Right renal pelvis (tissue), 4 donors: ENCODE measurements at regions not wholly inside any gene's neighbourhood (a gene's known extent, or its start where the extent isn't known, plus 50 kb on each side); places are given as distances from the start of the nearest gene placed in this dataset.

Experiments used
- DNase-seq, 4 donors: peaks; one replicate each; pipeline ENCODE4 v3.0.0-alpha.2; 2013; ENCODE audit warnings: low read depth in 4 of 4, low spot score in 3 of 4, missing footprints in 1 of 4

DNA sequence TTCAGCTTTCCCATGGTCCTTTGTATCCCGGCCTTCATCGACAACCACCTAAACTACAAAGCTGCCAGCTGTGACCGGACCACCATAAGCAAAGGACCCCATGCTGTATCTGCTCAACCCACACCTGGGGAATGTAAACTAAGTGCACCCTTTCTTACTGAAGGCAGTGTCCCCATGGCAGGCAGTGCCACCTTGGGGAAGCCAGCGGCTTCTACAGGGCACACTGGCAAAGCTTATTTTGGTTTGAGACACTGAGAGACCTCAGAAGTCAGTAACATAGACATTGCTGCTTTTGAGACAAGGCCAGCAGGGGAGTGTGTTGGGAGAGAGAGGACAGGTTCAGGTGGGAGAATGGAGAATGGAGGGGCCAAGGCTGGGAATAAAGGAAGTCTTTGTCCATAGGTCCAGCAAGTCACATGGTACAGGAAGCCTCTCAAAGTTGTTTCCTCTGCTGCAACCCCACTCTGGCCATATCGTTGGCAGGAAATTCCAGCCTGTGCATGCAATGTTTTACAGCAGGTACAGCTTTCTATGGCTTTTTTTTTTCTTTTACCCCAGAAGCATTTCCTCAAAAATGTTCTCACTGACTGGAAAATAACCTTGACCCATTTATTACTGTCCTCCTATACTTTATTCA is 85.9 kb upstream of the NPVF start:
- DNase-seq: no peak

DNA sequence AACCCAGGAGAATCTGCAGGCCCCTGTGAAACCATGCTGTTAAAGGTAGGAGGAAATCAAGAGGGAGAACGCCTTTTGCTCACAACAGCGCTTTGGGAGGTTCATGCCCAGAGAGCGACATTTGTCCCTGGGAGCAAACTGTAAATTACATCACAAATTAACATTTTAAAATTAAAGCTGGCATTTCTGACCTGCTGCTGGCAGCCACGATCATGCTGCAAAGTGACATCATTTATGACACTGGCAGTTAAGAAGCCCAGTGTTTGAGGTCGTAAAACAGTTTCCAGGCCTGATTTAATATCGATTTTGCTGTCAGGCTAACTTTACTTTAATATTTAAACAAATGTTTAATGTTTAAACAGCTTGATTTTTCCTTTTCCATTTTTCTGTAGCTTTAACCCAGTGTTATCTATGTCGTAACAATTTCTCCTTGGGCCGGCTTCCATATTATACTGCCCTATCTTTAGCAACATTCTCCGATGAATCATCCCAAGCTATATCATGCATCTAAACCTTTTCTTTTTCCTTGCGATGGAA is 86.5 kb upstream of the NPVF start:
- no peak for DNase-seq

GRCh38 chr7:25316366-25316765 is 88.1 kb upstream of the NPVF start:
- no peak for DNase-seq

DNA sequence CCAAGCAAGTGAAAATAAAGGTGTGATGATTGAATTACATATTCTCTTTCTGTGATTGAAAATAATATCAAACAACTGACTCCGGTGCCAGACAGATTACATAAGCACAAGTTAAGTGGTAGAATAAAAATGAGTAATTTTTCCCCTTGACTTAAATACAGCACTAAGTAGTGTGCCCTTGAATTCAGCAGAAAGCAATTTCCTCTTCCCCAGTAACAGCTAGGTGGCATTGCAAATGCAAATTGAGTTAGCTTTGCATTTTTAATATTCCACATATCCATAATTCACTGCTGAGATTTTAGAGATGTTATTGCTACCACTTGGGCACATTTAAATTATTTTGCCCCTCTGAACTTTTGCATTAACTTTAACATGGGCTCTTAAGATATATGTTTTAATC is 89.8 kb upstream of the NPVF start:
- no peak for DNase-seq

GRCh38 chr7:25319707-25320106 is 91.4 kb upstream of the NPVF start:
- DNase-seq: no peak

DNA sequence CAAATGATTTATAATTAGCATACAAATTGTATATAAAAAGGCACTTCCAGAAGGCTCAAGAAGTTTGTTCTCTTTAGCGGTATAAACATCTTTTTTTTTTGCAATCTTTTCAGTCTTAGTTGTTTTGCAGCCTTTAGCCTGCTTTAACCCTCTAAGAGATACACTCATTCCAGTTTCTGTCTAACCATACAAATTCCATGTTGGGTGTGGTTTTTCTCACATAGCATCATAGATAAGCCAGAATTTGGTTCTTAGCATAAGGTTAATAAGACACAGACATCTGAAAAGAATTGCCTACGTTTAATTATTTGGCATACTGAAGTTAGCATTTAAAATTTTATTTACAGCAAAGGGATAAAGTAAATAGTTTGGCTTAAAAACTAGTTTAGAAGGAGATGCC is 92.5 kb upstream of the NPVF start:
- DNase-seq: no peak

DNA sequence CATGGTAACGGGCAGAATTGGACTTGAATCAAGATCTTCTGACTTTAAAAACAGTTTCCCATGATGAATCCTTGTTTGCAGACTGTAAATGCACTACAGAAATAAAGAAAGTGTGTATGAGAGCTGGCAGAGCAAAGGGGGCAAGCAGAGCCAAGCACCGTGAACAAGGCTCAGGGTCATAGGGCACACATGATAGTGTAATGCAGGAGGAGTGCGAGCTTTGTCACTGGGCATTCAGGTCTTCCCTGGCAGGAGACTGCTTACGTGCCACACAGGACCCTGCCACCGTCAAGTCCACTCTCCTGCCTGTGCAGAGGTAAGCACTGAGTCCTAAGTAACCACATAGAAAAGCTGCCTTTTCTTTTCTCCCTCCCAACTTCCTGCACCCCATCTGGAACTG is 93.1 kb upstream of the NPVF start:
- no peak for DNase-seq

- no peak for DNase-seq
Measured at GRCh38 chr7:25322473-25322872, 94.2 kb upstream of the NPVF start.

DNA sequence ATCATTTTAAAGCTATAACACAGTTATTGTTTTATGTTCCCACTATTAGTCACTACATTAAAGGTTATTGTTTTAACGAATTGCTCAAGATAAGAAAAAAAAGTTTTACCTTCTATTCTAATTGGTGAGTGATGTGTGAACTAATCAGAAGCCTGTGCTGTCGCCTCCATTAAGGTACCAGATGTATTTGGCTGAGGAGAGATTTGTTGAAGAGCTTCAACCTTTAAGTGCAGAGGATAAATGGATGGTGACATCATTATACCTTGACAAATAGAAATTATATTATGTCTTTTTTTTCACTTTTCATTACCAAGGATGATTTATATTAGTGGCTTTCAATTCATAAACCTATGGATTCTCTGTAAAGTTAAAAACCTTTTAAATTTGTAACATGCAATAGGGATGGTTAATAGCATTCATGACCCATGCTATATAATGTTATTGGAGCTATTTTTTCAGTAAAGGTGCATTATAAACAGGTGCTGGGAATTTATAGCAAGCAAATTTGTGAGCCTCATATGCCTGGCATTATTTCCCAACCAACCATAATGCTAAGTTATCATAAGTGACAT is 97.0 kb upstream of the NPVF start:
- DNase-seq: no peak

DNA sequence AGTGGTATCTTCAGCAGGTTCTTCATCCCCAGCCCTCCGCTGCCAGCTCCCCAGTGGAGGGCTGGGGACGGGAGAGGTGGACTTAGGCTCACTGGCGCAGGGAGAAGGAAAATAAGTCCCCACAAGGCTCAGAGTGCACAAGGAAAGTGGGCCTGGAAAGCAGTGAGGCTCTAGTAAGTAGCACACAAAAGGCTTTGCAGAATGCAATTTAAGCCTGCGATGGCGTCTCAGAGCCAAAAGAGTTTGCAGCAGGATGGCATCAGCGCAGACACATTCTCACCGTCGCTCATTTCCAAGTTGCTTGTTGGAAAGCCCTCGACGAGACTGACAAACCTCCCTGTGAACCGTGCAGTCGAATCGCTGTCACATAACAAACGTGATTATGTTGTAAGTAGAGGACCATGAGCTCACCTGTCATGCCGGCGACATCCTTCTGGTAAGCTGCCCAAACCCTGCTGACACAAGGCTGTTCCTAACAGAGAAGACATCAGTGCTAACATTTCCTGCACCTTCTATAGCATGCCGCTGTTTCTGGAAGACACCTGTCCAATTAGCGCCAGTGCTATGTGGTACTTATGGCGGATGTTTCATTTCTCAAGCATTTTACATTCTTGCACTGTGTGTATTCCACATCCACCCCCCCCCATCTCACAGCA is 98.3 kb upstream of the NPVF start:
- DNase-seq: no peak

GRCh38 chr7:25329815-25330214 is 101.5 kb upstream of the NPVF start:
- no peak for DNase-seq

- no peak for DNase-seq
Measured at GRCh38 chr7:25333296-25333928, 105.1 kb upstream of the NPVF start.

- no peak for DNase-seq
Measured at GRCh38 chr7:25347360-25348066, 119.2 kb upstream of the NPVF start.

GRCh38 chr7:25348104-25348503 is 119.8 kb upstream of the NPVF start:
- no peak for DNase-seq

- no peak for DNase-seq
Measured at GRCh38 chr7:25349283-25350017, 121.2 kb upstream of the NPVF start.

DNA sequence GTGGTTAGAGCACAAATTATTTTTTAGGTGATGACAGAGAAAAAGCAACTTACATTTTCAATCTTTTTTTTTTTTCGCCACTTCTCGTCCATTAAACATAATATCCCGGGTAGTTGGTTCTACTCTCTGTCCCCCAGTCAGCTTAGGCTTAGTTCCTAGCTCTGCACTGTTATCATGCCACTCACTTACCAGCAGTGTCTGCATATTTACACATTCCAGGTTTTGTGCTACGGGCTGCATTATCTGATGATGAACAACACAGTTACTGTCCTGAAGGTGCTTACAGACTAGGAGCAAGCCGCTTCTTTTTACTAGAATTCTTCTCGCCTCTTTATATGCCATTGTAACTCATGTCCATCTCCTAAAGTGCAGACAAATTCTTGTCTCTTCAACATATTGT is 121.8 kb upstream of the NPVF start:
- no peak for DNase-seq

DNA sequence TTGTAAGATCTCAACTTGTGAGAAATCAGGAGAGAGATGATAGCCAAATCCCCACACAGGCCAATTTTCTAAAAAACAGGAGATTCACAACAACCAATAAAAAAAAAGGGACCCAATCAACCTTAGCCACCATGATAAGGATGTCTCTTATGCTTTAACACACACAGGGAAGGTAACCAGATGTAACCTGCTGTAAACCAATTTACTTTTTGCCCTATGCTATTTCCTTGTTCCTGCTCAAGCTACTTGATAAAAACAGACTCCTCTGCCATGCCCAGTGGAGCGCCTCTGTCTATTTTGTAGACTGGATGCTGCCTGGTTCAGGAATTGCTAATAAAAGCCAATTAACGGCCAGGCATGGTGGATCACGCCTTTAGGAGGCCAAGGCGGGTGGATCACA is 123.5 kb upstream of the NPVF start:
- DNase-seq: no peak

GRCh38 chr7:25353196-25353595 is 124.9 kb upstream of the NPVF start:
- no peak for DNase-seq

- no peak for DNase-seq
Measured at GRCh38 chr7:25353732-25354131, 125.4 kb upstream of the NPVF start.

GRCh38 chr7:25356534-25357151 is 128.4 kb upstream of the NPVF start:
- DNase-seq: no peak
